ENCODE measurements at regions not wholly inside any gene's neighbourhood (a gene's known extent, or its start where the extent isn't known, plus 50 kb on each side); places are given as distances from the start of the nearest gene placed in this dataset.

GRCh38 chr6:155595284-155595683 is 139.6 kb upstream of the NOX3 start:
- ChIA-PET CTCF (no interaction called here), POLR2A (no interaction called here)
- ATAC-seq: no peak
- H3K9me3 ChIP-seq: no peaks in the 10 kb centered on the region
- no peak for TF ChIP-seq RARB (CRISPR knock-in tag; IDR thresholded peaks at IDR 0.05)
- TF ChIP-seq JUNB (IDR thresholded peaks at IDR 0.05): no peak
- TF ChIP-seq ELK1 (IDR thresholded peaks at IDR 0.05; ENCODE audit: low read depth, low read length): no peak
- no peak for TF ChIP-seq MYC (IDR thresholded peaks at IDR 0.05; ENCODE audit: borderline replicate concordance, low read length)
- TF ChIP-seq CBX8 (IDR thresholded peaks at IDR 0.05): no peak
- TF ChIP-seq TFCP2L1 (CRISPR knock-in tag; IDR thresholded peaks at IDR 0.05): no peak
- TF ChIP-seq FOSL2 (IDR thresholded peaks at IDR 0.05): no peak
- TF ChIP-seq FOSL2 (CRISPR knock-in tag; IDR thresholded peaks at IDR 0.05): no peak
- no peak for TF ChIP-seq TP53 (CRISPR knock-in tag; IDR thresholded peaks at IDR 0.05)
- TF ChIP-seq SMC3 (IDR thresholded peaks at IDR 0.05): no peak
- TF ChIP-seq HOXA7 (CRISPR knock-in tag; IDR thresholded peaks at IDR 0.05): no peak
- TF ChIP-seq NFE2L2 (conservative IDR thresholded peaks at IDR 0.05; ENCODE audit: low read length): no peak
- TF ChIP-seq RAD21 (conservative IDR thresholded peaks at IDR 0.05 in 1 of 2, IDR thresholded peaks at IDR 0.05 in 1 of 2): no peak
- TF ChIP-seq ZSCAN20 (CRISPR knock-in tag; IDR thresholded peaks at IDR 0.05): no peak
- TF ChIP-seq HDAC2 (IDR thresholded peaks at IDR 0.05): no peak
- TF ChIP-seq RNF2 (IDR thresholded peaks at IDR 0.05; ENCODE audit: borderline replicate concordance, low read depth): no peak
- no peak for TF ChIP-seq PBX3 (IDR thresholded peaks at IDR 0.05)
- TF ChIP-seq CHD2 (IDR thresholded peaks at IDR 0.05; ENCODE audit: low read length, partially characterized antibody): no peak
- no peak for TF ChIP-seq RCOR1 (IDR thresholded peaks at IDR 0.05; ENCODE audit: low read depth, low read length)
- TF ChIP-seq CBX2 (IDR thresholded peaks at IDR 0.05; ENCODE audit: borderline replicate concordance, low read depth): no peak
- TF ChIP-seq JUN (IDR thresholded peaks at IDR 0.05): no peak
- H3K4me1 ChIP-seq: no peaks in the 10 kb centered on the region
- no peak overlapping the region for H3K4me3 ChIP-seq
- H3K27ac ChIP-seq: no peak overlapping the region
- no peak for DNase-seq (ENCODE audit: low read depth in 1 of 2, low spot score in 1 of 2)
- FAIRE-seq: no peak
- no peak overlapping the region for H3K4me2 ChIP-seq

GRCh38 chr6:155591741-155592140 is 136.1 kb upstream of the NOX3 start:
- Histone ChIP-seq H3K4me2 (no peak overlapping the region), H3K27ac (no peak overlapping the region), H3K4me1 (no peaks in the 10 kb centered on the region), H3K4me3 (no peak overlapping the region), H3K9me3 (no peaks in the 10 kb centered on the region)
- CTCF ChIA-PET: no interaction called here
- FAIRE-seq (no peak), DNase-seq (ENCODE audit: low read depth in 1 of 2, low spot score in 1 of 2) (no peak), ATAC-seq (no peak)
- no peak for TF ChIP-seq HMGXB4 (CRISPR knock-in tag; IDR thresholded peaks at IDR 0.05; ENCODE audit: borderline replicate concordance)
- WGBS (ENCODE audit: missing lambda C conversion rate): 64% methylated on average over 1 of the region's 1 CpG
- POLR2A ChIA-PET: no interaction called here

- Histone ChIP-seq H3K4me3 (no peak overlapping the region), H3K4me1 (no peaks in the 10 kb centered on the region), H3K4me2 (no peak overlapping the region), H3K9me3 (no peaks in the 10 kb centered on the region), H3K27ac (no peak overlapping the region)
- ATAC-seq: no peak
- no peak for DNase-seq (ENCODE audit: low read depth in 1 of 2, low spot score in 1 of 2)
- POLR2A ChIA-PET: no interaction called here
- WGBS (ENCODE audit: missing lambda C conversion rate): 42% methylated on average over 2 of the region's 2 CpGs
- TF ChIP-seq HDAC2 (IDR thresholded peaks at IDR 0.05): no peak
- no peak for TF ChIP-seq ZNF302 (CRISPR knock-in tag; IDR thresholded peaks at IDR 0.05)
- TF ChIP-seq CHD4 (IDR thresholded peaks at IDR 0.05; ENCODE audit: borderline replicate concordance): no peak
- TF ChIP-seq EHF (CRISPR knock-in tag; IDR thresholded peaks at IDR 0.05): no peak
- TF ChIP-seq ZSCAN20 (CRISPR knock-in tag; IDR thresholded peaks at IDR 0.05): no peak
- no peak for TF ChIP-seq ZFP36 (IDR thresholded peaks at IDR 0.05; ENCODE audit: borderline replicate concordance, partially characterized antibody)
- CTCF ChIA-PET: no interaction called here
- no peak for FAIRE-seq
Measured at GRCh38 chr6:155589190-155589589, 133.6 kb upstream of the NOX3 start.

Data from A549 (cell line).